SU-DHL-6 (cell line): ENCODE measurements at regions not wholly inside any gene's neighbourhood (a gene's known extent, or its start where the extent isn't known, plus 50 kb on each side); places are given as distances from the start of the nearest gene placed in this dataset.
"Not testable (repeated sequence)": the region's sequence is repeated elsewhere in the genome, so short reads cannot be mapped to it uniquely, and the experiment has no call there.

Experiments used
- H2AFZ ChIP-seq: fragments of 200-600 bp; sonication (generic); 2 replicates; pipeline ENCODE4 v1.6.1; 2014; ENCODE audit warnings: low read depth, mild to moderate bottlenecking, moderate library complexity, mixed read lengths, antibody characterized with exemption, low read length; ENCODE audit not compliant: severe bottlenecking
- H3F3A ChIP-seq: fragments of 200-600 bp; shearing (Covaris generic); 2 replicates; pipeline ENCODE4 v1.6.0; 2016; ENCODE audit warnings: antibody characterized with exemption, mild to moderate bottlenecking; ENCODE audit not compliant: insufficient read depth
- H3K27ac ChIP-seq: fragments of 200-600 bp; sonication (generic); 2 replicates; pipeline ENCODE4 v1.5.1; 2016; ENCODE audit warnings: low read depth, mild to moderate bottlenecking, low read length, moderate library complexity, mixed read lengths
- H3K27me3 ChIP-seq: fragments of 200-600 bp; sonication (generic), shearing (Covaris generic); 2 replicates; pipeline ENCODE4 v1.6.0; 2014; ENCODE audit warnings: mild to moderate bottlenecking, low read length
- H3K36me3 ChIP-seq: fragments of 200-600 bp; sonication (generic); 2 replicates; pipeline ENCODE4 v1.6.1; 2014; ENCODE audit warnings: mild to moderate bottlenecking, low read length, mixed read lengths
- H3K4me2 ChIP-seq: fragments of 300-600, 200-600 bp; shearing (Covaris generic), sonication (generic); 2 replicates; pipeline ENCODE4 v1.6.0; 2014; ENCODE audit warnings: low read length, low read depth, mild to moderate bottlenecking; ENCODE audit not compliant: poor library complexity, severe bottlenecking
- H3K4me3 ChIP-seq: fragments of 200-600 bp; sonication (generic); 2 replicates; pipeline ENCODE4 v1.5.1; 2014; ENCODE audit warnings: antibody characterized with exemption, low read length, mild to moderate bottlenecking, mixed read lengths; ENCODE audit not compliant: insufficient read depth, poor library complexity, severe bottlenecking
- H3K79me2 ChIP-seq: fragments of 200-600 bp; sonication (generic); 2 replicates; pipeline ENCODE4 v1.6.1; 2014; ENCODE audit warnings: mild to moderate bottlenecking, low read length, moderate library complexity; ENCODE audit not compliant: insufficient read depth
- H3K9ac ChIP-seq: fragments of 200-600 bp; sonication (generic); 2 replicates; pipeline ENCODE4 v1.7.0; 2014; ENCODE audit warnings: mild to moderate bottlenecking, low read length
- H3K9me2 ChIP-seq: fragments of 200-600 bp; sonication (generic); replicated peaks from 2 replicates; pipeline ENCODE4 v1.6.1; 2014; ENCODE audit warnings: low read length; ENCODE audit not compliant: insufficient read depth
- H3K9me3 ChIP-seq: fragments of 200-600 bp; sonication (generic); 2 replicates; pipeline ENCODE4 v1.6.1; 2014; ENCODE audit warnings: low read length, mixed read lengths; ENCODE audit not compliant: insufficient read depth
- H4K20me1 ChIP-seq: fragments of 200-600 bp; sonication (generic); 2 replicates; pipeline ENCODE4 v1.6.1; 2014; ENCODE audit warnings: low read depth, mild to moderate bottlenecking, antibody characterized with exemption, low read length, moderate library complexity, mixed read lengths
- EZH2phosphoT487 ChIP-seq: fragments of 200-600 bp; sonication (generic), shearing (Covaris generic); conservative IDR thresholded peaks from 2 replicates; pipeline ENCODE4 v1.6.1; 2018; ENCODE audit warnings: mild to moderate bottlenecking, antibody characterized with exemption, low read length, moderate library complexity, mixed read lengths
- TF ChIP-seq, protein P1 (sequence below): fragments of 200-600 bp; sonication (generic); IDR thresholded peaks from one replicate; pipeline ENCODE4 v1.5.1; 2017; ENCODE audit warnings: antibody characterized with exemption, mild to moderate bottlenecking, low read length, moderate library complexity; ENCODE audit not compliant: insufficient read depth, poor library complexity, severe bottlenecking

DNA sequence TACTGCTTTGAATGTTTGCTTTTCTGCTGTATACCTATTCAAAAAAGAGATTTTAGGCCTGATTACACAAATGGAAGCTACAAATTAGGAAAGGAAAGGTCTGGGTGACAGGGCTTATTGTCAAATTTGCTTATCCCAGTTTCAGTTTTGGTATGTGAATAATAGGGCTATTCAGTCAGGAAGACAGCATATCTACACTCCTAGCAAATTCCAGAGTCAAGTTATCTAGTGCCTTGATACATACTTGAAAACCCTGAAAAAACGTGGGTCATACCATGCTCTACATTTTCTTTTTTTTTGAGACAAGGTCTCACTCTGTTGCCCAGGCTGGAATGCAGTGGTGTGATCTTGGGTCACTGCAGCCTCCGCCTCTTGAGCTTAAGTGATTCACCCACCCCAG lies 59.2 kb upstream of the CCDC180 start:
- not testable (repeated sequence) for H3K27me3 ChIP-seq, H3K27ac ChIP-seq, H3K9me2 ChIP-seq, H3K4me3 ChIP-seq, H3K79me2 ChIP-seq, H3K9me3 ChIP-seq, H3K4me2 ChIP-seq, H3F3A ChIP-seq, H4K20me1 ChIP-seq, H3K36me3 ChIP-seq, H2AFZ ChIP-seq, H3K9ac ChIP-seq

DNA sequence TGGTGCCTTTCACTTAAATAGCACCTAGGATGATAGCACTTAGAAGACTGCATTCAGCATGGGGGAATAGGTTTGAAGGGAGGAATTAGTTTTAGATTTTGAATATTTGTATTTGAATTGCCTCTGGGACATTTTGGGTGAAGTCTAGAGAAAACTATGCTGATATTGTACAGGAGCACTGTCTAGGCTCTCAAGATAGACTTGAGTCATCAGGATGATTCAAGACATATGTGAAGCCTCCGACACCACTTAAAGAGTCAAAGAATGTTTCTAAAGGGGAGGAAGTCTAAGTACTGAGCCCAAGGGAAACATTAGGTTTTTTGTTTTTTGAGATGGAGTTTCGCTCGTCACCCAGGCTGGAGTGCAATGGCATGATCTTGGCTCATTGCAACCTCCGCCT lies 63.9 kb upstream of the CCDC180 start:
- Histone ChIP-seq H3K4me3 (no peak overlapping the region), H3K9me2 (no peaks in the 10 kb centered on the region), H3K36me3 (no peaks in the 10 kb centered on the region), H3K4me2 (no peak overlapping the region), H2AFZ (no peak overlapping the region), H4K20me1 (no peaks in the 10 kb centered on the region), H3K9ac (no peak overlapping the region), H3K27ac (no peak overlapping the region), H3F3A (no peaks in the 10 kb centered on the region), H3K79me2 (peaks cover 12% of the 10 kb centered on the region; the same call in 1 of the 2 replicates), H3K27me3 (no peaks in the 10 kb centered on the region), H3K9me3 (no peaks in the 10 kb centered on the region)
- TF ChIP-seq EZH2phosphoT487: no peak
- TF ChIP-seq, protein P1, sequence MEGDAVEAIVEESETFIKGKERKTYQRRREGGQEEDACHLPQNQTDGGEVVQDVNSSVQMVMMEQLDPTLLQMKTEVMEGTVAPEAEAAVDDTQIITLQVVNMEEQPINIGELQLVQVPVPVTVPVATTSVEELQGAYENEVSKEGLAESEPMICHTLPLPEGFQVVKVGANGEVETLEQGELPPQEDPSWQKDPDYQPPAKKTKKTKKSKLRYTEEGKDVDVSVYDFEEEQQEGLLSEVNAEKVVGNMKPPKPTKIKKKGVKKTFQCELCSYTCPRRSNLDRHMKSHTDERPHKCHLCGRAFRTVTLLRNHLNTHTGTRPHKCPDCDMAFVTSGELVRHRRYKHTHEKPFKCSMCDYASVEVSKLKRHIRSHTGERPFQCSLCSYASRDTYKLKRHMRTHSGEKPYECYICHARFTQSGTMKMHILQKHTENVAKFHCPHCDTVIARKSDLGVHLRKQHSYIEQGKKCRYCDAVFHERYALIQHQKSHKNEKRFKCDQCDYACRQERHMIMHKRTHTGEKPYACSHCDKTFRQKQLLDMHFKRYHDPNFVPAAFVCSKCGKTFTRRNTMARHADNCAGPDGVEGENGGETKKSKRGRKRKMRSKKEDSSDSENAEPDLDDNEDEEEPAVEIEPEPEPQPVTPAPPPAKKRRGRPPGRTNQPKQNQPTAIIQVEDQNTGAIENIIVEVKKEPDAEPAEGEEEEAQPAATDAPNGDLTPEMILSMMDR: no peak

DNA sequence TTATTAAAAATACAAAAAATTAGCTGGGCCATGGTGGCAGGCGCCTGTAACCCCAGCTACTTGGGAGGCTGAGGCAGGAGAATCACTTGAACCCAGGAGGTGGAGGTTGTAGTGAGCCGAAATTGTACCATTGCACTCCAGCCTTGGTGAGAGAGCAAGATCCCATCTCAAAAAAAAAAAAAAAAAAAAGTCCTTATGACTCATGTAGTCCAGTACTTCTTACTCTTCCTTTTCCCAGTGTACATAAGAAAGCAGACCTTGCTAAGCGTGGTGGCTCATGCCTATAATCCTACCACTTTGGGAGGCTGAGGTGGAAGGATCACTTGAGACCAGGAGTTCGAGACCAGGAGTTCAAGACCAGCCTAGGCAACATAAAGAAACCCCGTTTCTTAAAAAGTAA lies 66.0 kb upstream of the CCDC180 start:
- not testable (repeated sequence) for H3K9me2 ChIP-seq, H3K27me3 ChIP-seq, H4K20me1 ChIP-seq, H3K4me2 ChIP-seq, H3K9ac ChIP-seq, H3K27ac ChIP-seq, H2AFZ ChIP-seq, H3K4me3 ChIP-seq, H3F3A ChIP-seq, H3K9me3 ChIP-seq, H3K36me3 ChIP-seq
- peaks cover 15% of the 10 kb centered on the region; the same call in 1 of the 2 replicates for H3K79me2 ChIP-seq

DNA sequence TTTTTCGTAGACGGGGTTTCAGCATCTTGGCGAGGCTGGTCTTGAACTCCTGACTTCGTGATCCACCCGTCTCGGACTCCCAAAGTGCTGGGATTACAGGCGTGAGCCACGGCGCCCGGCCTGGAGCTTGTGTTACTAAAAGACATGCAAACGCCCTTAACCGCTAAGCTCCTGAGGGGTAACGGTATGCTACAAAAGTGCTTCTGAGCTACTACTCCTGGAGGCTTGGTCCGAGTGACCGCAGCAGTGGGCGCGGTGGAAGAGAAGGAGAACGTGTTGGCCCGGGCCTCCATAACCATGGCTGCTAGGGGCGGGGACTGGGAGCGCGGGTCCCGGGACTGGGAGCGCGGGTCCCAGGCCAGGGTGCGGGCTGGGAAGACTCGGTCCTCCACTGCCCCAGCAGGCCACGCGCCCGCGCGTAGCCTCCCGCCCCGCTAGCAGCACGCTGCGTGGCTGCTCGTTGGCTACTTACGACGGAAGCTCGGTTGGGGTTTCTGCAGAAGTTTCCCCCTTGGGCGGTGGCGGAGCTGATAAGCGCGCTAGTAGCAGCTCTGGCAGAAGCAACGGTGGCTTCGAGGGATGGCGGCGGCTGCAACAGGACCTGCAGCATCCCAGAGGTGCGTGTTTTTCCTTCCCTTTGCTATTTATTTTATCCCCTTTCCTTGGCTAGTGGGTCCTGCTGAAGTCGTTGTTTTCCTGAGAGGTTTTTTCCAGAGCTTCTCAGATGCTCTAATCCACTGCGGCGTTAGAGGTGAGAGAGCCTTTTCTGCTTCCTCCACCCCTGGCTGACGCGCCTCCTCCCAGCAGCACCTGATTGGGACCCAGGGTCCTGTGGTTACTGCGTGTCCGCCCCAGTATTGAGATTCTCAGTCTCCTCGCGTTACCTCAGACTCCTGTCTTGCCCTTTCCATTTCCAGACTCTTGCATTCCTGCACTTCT lies 69.2 kb upstream of the CCDC180 start:
- no peak for TF ChIP-seq EZH2phosphoT487
- TF ChIP-seq, protein P1: no peak
- Histone ChIP-seq H3K36me3 (no peaks in the 10 kb centered on the region), H3K27me3 (no peaks in the 10 kb centered on the region), H3K27ac (peak overlapping the region; percentile 73), H4K20me1 (no peaks in the 10 kb centered on the region), H3K9me2 (no peaks in the 10 kb centered on the region), H3K9ac (peak overlapping the region; percentile 67), H3K79me2 (peaks cover 11% of the 10 kb centered on the region; the same call in 1 of the 2 replicates), H2AFZ (peak overlapping the region; percentile 85), H3F3A (no peaks in the 10 kb centered on the region), H3K4me3 (peak overlapping the region; percentile 62), H3K4me2 (peak overlapping the region; percentile 55), H3K9me3 (no peaks in the 10 kb centered on the region)
